Choroid plexus epithelial cell (primary cell): ENCODE measurements at regions not wholly inside any gene's neighbourhood (a gene's known extent, or its start where the extent isn't known, plus 50 kb on each side); places are given as distances from the start of the nearest gene placed in this dataset.

Experiments
- DNase-seq: peaks from one replicate; pipeline ENCODE4 v3.0.0-alpha.2; 2010; ENCODE audit warnings: low read depth
- H3K4me3 ChIP-seq: 2 replicates; pipeline ENCODE4 v1.5.1; 2011; ENCODE audit warnings: low read depth, mild to moderate bottlenecking, control low read depth, low read length, moderate library complexity
- CTCF ChIP-seq: conservative IDR thresholded peaks from 2 replicates; pipeline ENCODE4 v1.5.1; 2011; ENCODE audit warnings: low read depth, mild to moderate bottlenecking, control low read depth, inconsistent platforms, low read length, moderate library complexity

- DNase-seq = no peak
- TF ChIP-seq CTCF = no peak
- no peak overlapping the region for H3K4me3 ChIP-seq
Observed at GRCh38 chr7:33661430-33662160, 243.7 kb upstream of the BMPER start.

GRCh38 chr7:33666531-33666930 is 238.8 kb upstream of the BMPER start:
- no peak overlapping the region for H3K4me3 ChIP-seq
- DNase-seq = no peak
- no peak for TF ChIP-seq CTCF

DNA sequence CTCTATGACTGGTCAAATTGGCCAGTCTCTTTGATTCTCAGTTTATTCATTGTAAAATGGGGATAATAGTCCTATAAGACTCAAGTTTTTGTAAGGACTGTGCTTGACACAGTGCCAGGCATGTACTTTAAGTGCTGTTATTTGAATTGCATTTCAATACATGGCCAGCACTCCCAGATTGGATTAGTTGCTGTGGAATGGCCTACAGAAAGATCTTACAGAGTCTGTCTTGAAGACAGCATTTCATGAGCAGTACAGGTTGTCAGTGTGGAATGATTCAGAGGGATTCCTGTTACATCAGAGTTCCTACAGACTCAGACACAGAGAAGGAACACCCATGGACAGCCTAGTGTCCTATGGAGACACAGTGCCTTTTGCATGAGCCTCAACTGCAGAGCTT is 238.1 kb upstream of the BMPER start:
- no peak for TF ChIP-seq CTCF
- peak; percentile 52 for DNase-seq
- no peak overlapping the region for H3K4me3 ChIP-seq

GRCh38 chr7:33669251-33669670 is 236.1 kb upstream of the BMPER start:
- no peak for TF ChIP-seq CTCF
- DNase-seq = peak; percentile 56
- H3K4me3 ChIP-seq = no peak overlapping the region

DNA sequence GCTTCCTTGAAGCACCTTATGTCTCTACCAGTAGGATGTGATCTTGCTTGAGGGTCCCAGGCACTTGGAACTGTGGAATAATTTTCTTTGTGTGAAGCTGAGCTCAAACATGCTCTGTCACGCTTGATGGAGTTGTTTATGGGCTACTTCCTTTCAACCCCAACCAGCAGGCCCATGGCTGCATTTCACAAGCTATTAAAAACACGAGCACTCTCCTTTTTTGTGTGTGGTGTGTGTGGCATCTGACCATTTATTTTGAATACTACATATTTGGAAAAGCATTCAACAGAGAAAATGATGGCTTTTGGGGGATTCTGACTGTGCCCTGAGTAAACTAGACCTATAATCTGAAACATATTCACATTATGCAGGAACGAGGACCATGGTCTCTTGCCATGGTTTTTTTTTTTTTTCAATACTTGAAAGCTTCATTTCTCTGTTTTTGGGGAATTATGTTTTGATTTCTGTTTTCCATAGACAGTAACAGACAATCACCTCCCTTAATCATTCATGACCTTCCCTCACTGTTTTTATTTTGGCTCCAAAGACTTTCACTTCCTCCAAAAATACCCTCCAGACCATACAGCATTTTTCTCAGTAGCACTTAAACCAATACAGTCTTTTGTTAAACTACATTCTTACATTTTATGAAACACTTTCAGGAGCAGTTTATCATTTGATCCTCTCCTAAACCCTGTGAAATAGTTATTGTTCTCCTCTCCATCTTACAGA is 233.6 kb upstream of the BMPER start:
- no peak for TF ChIP-seq CTCF
- DNase-seq = no peak
- H3K4me3 ChIP-seq = no peak overlapping the region

DNA sequence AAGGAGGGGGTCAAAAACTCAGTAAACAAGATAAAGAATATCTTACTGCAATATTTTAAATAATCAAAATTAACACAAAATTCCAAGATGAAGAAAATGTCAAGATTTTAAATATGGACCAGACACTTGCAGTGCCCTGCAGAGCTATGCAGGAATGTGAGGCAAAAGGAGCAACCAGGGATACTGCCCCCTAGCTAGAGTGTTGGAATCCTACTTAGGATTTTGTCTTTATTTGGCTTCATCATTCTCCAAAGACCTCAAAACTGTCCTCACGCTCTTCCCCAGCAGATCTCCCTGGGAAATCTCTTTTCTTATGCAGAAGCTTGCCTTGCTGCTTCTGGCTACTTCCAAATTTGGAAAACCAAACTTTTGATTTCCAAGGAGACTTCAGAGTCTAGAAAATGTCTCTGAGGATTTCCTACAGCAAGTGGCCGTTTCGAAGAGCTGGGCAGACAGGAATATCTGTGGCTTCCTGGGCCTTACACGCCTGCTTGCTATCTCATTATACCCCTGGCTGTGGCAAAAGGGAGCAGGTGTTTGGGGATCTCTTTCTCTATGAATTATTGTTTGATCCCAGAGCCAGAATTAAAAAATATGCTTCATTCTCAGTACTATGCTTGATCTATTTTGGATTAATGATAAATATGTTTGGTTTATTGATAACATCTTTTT is 232.2 kb upstream of the BMPER start:
- no peak overlapping the region for H3K4me3 ChIP-seq
- peak; percentile 34 for TF ChIP-seq CTCF
- no peak for DNase-seq
